ENCODE measurements at regions not wholly inside any gene's neighbourhood (a gene's known extent, or its start where the extent isn't known, plus 50 kb on each side); places are given as distances from the start of the nearest gene placed in this dataset.

- H3K27me3 ChIP-seq = no peaks in the 10 kb centered on the region
- no peak overlapping the region for H3K4me3 ChIP-seq
- TF ChIP-seq Cebpa-rat (IDR thresholded peaks at IDR 0.05) = no peak
- peaks cover 16% of the 10 kb centered on the region for H3K4me1 ChIP-seq
- H3K9me3 ChIP-seq = no peaks in the 10 kb centered on the region
- no peak overlapping the region for H3K27ac ChIP-seq
- no peaks in the 10 kb centered on the region for H3K36me3 ChIP-seq
- no peak overlapping the region for H3K9ac ChIP-seq
- no peaks in the 10 kb centered on the region for H4K20me1 ChIP-seq
- H3K4me2 ChIP-seq = peak overlapping the region; percentile 54
Observed at GRCh38 chr14:97331058-97331457, 533.9 kb downstream of the VRK1 start.

DNA sequence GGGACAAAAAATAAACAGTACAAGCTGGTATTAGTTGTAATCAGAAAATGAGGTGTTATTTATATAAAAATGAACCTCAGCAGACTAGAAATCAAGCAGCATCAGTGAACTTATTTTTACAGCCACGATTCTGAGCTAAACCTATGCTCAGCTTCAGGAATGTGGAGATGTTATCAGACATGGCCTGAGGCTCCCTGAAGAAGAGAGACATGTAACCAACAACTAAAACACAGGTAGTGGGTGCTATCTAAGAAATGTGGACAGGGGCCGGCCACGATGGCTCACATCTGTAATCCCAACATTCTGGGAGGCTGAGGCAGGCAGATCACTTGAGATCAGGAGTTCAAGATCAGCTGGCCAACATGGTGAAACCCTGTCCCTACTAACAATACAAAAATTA lies 534.3 kb downstream of the VRK1 start:
- Histone ChIP-seq H3K36me3 (no peaks in the 10 kb centered on the region), H3K9ac (no peak overlapping the region), H3K27ac (no peak overlapping the region), H3K9me3 (no peaks in the 10 kb centered on the region), H3K4me2 (peak overlapping the region; percentile 54), H3K4me3 (no peak overlapping the region), H4K20me1 (no peaks in the 10 kb centered on the region), H3K27me3 (no peaks in the 10 kb centered on the region), H3K4me1 (peaks cover 16% of the 10 kb centered on the region)
- TF ChIP-seq Cebpa-rat (IDR thresholded peaks at IDR 0.05) = no peak

GRCh38 chr14:97336179-97336578 lies 539.0 kb downstream of the VRK1 start:
- Histone ChIP-seq H3K4me3 (no peak overlapping the region), H3K4me2 (no peak overlapping the region), H3K9ac (no peak overlapping the region), H4K20me1 (no peaks in the 10 kb centered on the region), H3K27me3 (no peaks in the 10 kb centered on the region), H3K27ac (no peak overlapping the region), H3K4me1 (peaks cover 14% of the 10 kb centered on the region), H3K9me3 (peaks cover 11% of the 10 kb centered on the region), H3K36me3 (no peaks in the 10 kb centered on the region)
- no peak for TF ChIP-seq Cebpa-rat (IDR thresholded peaks at IDR 0.05)

GRCh38 chr14:97336816-97337215 lies 539.6 kb downstream of the VRK1 start:
- Histone ChIP-seq H3K9me3 (peaks cover 11% of the 10 kb centered on the region), H3K27me3 (no peaks in the 10 kb centered on the region), H3K4me1 (peaks cover 7% of the 10 kb centered on the region), H4K20me1 (no peaks in the 10 kb centered on the region), H3K4me3 (no peak overlapping the region), H3K36me3 (no peaks in the 10 kb centered on the region), H3K9ac (no peak overlapping the region), H3K4me2 (no peak overlapping the region), H3K27ac (no peak overlapping the region)
- no peak for TF ChIP-seq Cebpa-rat (IDR thresholded peaks at IDR 0.05)

DNA sequence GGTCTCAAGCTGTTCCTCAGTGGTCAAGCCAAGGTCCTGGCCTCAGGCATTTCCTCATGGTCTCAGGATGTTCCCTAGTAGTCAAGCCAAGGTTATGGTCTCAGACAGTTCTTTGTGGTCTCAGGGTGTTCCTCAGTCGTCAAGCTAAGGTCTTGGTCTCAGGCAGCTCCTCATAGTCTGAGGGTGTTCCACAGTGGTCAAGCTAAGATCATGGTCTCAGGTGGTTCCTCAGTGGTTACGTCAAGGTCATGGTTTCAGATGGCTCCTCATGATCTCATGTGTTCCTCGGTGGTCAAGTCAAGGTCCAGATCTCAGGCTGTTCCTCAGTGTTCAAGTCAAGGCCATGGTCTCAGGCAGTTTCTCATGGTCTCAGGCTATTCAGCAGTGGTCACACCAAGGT lies 540.1 kb downstream of the VRK1 start:
- no peak overlapping the region for H3K4me2 ChIP-seq
- H4K20me1 ChIP-seq = no peaks in the 10 kb centered on the region
- H3K27me3 ChIP-seq = no peaks in the 10 kb centered on the region
- no peak overlapping the region for H3K9ac ChIP-seq
- peaks cover 3% of the 10 kb centered on the region for H3K4me1 ChIP-seq
- no peaks in the 10 kb centered on the region for H3K36me3 ChIP-seq
- no peak overlapping the region for H3K4me3 ChIP-seq
- no peak overlapping the region for H3K27ac ChIP-seq
- no peak for TF ChIP-seq Cebpa-rat (IDR thresholded peaks at IDR 0.05)
- H3K9me3 ChIP-seq = peaks cover 11% of the 10 kb centered on the region

- Histone ChIP-seq H3K36me3 (no peaks in the 10 kb centered on the region), H3K27ac (no peak overlapping the region), H3K4me1 (no peaks in the 10 kb centered on the region), H4K20me1 (no peaks in the 10 kb centered on the region), H3K9me3 (peaks cover 11% of the 10 kb centered on the region), H3K4me2 (no peak overlapping the region), H3K9ac (no peak overlapping the region), H3K4me3 (no peak overlapping the region), H3K27me3 (no peaks in the 10 kb centered on the region)
- no peak for TF ChIP-seq Cebpa-rat (IDR thresholded peaks at IDR 0.05)
Observed at GRCh38 chr14:97337670-97338069, 540.5 kb downstream of the VRK1 start.

DNA sequence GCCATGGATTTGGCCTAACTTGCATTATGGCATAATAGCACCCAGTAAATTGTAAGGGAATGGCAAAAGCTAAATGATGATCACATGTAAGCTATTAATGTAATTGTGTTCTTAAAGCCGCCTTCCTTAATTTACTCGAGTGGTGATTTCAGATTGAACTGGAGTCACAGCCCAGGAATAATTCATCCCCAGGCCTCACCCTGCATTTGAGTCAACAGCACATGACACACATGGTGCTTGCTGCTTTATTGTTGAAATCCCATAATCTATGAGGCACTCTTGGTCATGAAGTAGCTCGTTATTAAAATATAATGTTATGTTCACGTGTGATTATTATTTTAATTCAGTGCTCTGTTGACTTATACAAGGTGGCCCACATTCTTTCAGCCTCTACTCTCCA lies 547.5 kb downstream of the VRK1 start:
- Histone ChIP-seq H3K9me3 (peaks cover 8% of the 10 kb centered on the region), H3K4me3 (no peak overlapping the region), H3K9ac (no peak overlapping the region), H3K27me3 (no peaks in the 10 kb centered on the region), H3K4me1 (no peaks in the 10 kb centered on the region), H3K36me3 (no peaks in the 10 kb centered on the region), H3K4me2 (no peak overlapping the region), H4K20me1 (no peaks in the 10 kb centered on the region), H3K27ac (no peak overlapping the region)
- no peak for TF ChIP-seq Cebpa-rat (IDR thresholded peaks at IDR 0.05)

DNA sequence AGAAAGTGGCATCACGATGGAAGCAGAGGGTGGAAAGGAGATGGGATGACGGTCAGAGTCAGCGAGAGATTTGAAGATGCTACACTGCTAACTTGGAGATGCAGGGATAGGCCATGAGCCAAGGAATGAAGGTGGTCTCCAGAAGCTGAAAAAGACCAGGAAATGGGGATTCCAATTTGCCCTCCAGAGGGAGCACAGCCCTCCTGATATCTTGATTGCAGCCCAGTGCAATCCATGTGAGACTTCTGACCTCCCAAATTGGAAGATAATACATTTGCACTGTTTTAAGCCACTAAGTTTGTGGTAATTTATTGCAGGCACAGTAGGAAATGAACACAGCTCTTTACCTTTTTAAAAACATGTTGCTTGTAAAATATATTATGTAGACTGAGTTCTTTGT lies 549.5 kb downstream of the VRK1 start:
- no peak overlapping the region for H3K4me3 ChIP-seq

GRCh38 chr14:97349463-97349862 lies 552.3 kb downstream of the VRK1 start:
- Histone ChIP-seq H3K27me3 (no peaks in the 10 kb centered on the region), H3K4me2 (no peak overlapping the region), H3K9ac (no peak overlapping the region), H3K4me3 (no peak overlapping the region), H3K36me3 (no peaks in the 10 kb centered on the region), H3K4me1 (no peaks in the 10 kb centered on the region), H4K20me1 (no peaks in the 10 kb centered on the region), H3K27ac (no peak overlapping the region), H3K9me3 (no peaks in the 10 kb centered on the region)
- TF ChIP-seq Cebpa-rat (IDR thresholded peaks at IDR 0.05) = no peak

More for the DNA sequence above, 549.5 kb downstream of the VRK1 start:
- no peak overlapping the region for H3K9ac ChIP-seq
- H3K36me3 ChIP-seq = no peaks in the 10 kb centered on the region
- no peaks in the 10 kb centered on the region for H3K27me3 ChIP-seq
- no peak for TF ChIP-seq Cebpa-rat (IDR thresholded peaks at IDR 0.05)
- H4K20me1 ChIP-seq = no peaks in the 10 kb centered on the region
- no peaks in the 10 kb centered on the region for H3K4me1 ChIP-seq
- no peak overlapping the region for H3K4me2 ChIP-seq
- no peak overlapping the region for H3K27ac ChIP-seq
- no peaks in the 10 kb centered on the region for H3K9me3 ChIP-seq

GRCh38 chr14:97349946-97350345 lies 552.8 kb downstream of the VRK1 start:
- H3K27ac ChIP-seq = no peak overlapping the region
- no peaks in the 10 kb centered on the region for H3K4me1 ChIP-seq
- H3K9ac ChIP-seq = no peak overlapping the region
- H4K20me1 ChIP-seq = no peaks in the 10 kb centered on the region
- no peaks in the 10 kb centered on the region for H3K9me3 ChIP-seq
- no peak overlapping the region for H3K4me2 ChIP-seq
- no peak for TF ChIP-seq Cebpa-rat (IDR thresholded peaks at IDR 0.05)
- no peaks in the 10 kb centered on the region for H3K27me3 ChIP-seq
- no peak overlapping the region for H3K4me3 ChIP-seq
- H3K36me3 ChIP-seq = no peaks in the 10 kb centered on the region

- no peaks in the 10 kb centered on the region for H3K36me3 ChIP-seq
- no peak overlapping the region for H3K4me2 ChIP-seq
- H3K4me3 ChIP-seq = no peak overlapping the region
- no peak overlapping the region for H3K27ac ChIP-seq
- no peaks in the 10 kb centered on the region for H3K27me3 ChIP-seq
- no peaks in the 10 kb centered on the region for H3K4me1 ChIP-seq
- no peaks in the 10 kb centered on the region for H4K20me1 ChIP-seq
- H3K9ac ChIP-seq = no peak overlapping the region
- no peak for TF ChIP-seq Cebpa-rat (IDR thresholded peaks at IDR 0.05)
- no peaks in the 10 kb centered on the region for H3K9me3 ChIP-seq
Observed at GRCh38 chr14:97350415-97350814, 553.2 kb downstream of the VRK1 start.

Data from BLaER1 (cell line).